ENCODE measurements at regions not wholly inside any gene's neighbourhood (a gene's known extent, or its start where the extent isn't known, plus 50 kb on each side); places are given as distances from the start of the nearest gene placed in this dataset.

DNA sequence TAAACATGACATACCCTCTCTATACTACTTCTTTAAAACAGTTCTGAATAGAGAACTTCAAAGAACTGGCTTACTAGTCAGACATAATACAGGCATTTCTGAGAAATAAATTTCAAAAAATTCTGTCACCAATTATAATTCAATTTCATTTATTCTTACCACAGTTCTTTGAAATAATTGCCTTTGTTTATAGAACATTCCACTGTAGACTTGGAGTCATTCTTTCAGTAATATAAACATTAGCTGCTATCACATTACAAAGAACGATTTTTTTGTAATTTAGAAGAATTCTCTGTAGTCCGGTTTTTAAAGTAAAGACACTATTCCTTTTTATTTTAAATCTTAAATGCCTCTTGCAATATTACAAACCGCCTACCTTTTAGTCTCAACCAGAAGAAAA, 146.4 kb upstream of the COL11A1 start:
- Histone ChIP-seq H2AFZ (ENCODE audit: low read depth, low read length, poor library complexity, severe bottlenecking) (no peak overlapping the region), H4K20me1 (ENCODE audit: insufficient read depth) (no peaks in the 10 kb centered on the region), H3K9me3 (ENCODE audit: control insufficient read depth in 1 of 2, insufficient read depth in 1 of 2, low read depth in 1 of 2, low read length in 2 of 2) (no peaks in the 10 kb centered on the region), H3K79me2 (ENCODE audit: insufficient read depth, low read length) (no peaks in the 10 kb centered on the region), H3K36me3 (ENCODE audit: control insufficient read depth in 1 of 2, insufficient read depth in 2 of 2, low read length in 2 of 2) (no peaks in the 10 kb centered on the region), H3K9ac (ENCODE audit: low read length) (no peak overlapping the region), H3K27ac (ENCODE audit: low read depth, low read length) (no peak overlapping the region), H3K9me2 (ENCODE audit: insufficient read depth) (no peaks in the 10 kb centered on the region), H3K27me3 (ENCODE audit: insufficient read depth, low read length) (no peaks in the 10 kb centered on the region), H3K4me2 (ENCODE audit: low read length) (no peak overlapping the region), H3K4me3 (replicated peaks in 1 of 2; ENCODE audit: low read depth in 1 of 2, low read length in 2 of 2) (no peak overlapping the region), H3K4me1 (ENCODE audit: control insufficient read depth in 1 of 2, insufficient read depth in 2 of 2, low read length in 2 of 2) (peaks cover 0 to 7% of the 10 kb centered on the region in 2 experiments; a peak in 1 of 4 replicates)
- ChIA-PET RAD21 (ENCODE audit: low non-redundant PET in 1 of 2, low total read pairs in 2 of 2, uncharacterized antibody in 2 of 2, unreplicated experiment in 2 of 2) (no interaction called here), CTCF (no interaction called here), POLR2A (no interaction called here)
- BruUV-seq (replicated peaks): no TSS peak
- no peak for DNase-seq (ENCODE audit: low read depth, low spot score)
- ATAC-seq: no peak
- TF ChIP-seq, protein P1, sequence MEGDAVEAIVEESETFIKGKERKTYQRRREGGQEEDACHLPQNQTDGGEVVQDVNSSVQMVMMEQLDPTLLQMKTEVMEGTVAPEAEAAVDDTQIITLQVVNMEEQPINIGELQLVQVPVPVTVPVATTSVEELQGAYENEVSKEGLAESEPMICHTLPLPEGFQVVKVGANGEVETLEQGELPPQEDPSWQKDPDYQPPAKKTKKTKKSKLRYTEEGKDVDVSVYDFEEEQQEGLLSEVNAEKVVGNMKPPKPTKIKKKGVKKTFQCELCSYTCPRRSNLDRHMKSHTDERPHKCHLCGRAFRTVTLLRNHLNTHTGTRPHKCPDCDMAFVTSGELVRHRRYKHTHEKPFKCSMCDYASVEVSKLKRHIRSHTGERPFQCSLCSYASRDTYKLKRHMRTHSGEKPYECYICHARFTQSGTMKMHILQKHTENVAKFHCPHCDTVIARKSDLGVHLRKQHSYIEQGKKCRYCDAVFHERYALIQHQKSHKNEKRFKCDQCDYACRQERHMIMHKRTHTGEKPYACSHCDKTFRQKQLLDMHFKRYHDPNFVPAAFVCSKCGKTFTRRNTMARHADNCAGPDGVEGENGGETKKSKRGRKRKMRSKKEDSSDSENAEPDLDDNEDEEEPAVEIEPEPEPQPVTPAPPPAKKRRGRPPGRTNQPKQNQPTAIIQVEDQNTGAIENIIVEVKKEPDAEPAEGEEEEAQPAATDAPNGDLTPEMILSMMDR (IDR thresholded peaks at IDR 0.05 in 2 of 3, conservative IDR thresholded peaks at IDR 0.05 in 1 of 3; ENCODE audit: borderline replicate concordance in 1 of 3, insufficient read depth in 1 of 3, low read depth in 2 of 3, low read length in 2 of 3): no peak
- no peak for TF ChIP-seq EZH2 (IDR thresholded peaks at IDR 0.05)
- TF ChIP-seq SP1 (IDR thresholded peaks at IDR 0.05; ENCODE audit: low read depth): no peak
- TF ChIP-seq SIN3A (IDR thresholded peaks at IDR 0.05; ENCODE audit: low read depth): no peak
- TF ChIP-seq, protein P2, sequence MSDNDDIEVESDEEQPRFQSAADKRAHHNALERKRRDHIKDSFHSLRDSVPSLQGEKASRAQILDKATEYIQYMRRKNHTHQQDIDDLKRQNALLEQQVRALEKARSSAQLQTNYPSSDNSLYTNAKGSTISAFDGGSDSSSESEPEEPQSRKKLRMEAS (IDR thresholded peaks at IDR 0.05): no peak
- TF ChIP-seq CBX3 (IDR thresholded peaks at IDR 0.05; ENCODE audit: low read depth): no peak
- TF ChIP-seq EZH2phosphoT487 (IDR thresholded peaks at IDR 0.05; ENCODE audit: borderline replicate concordance): no peak
- no peak for TF ChIP-seq FOSL1 (IDR thresholded peaks at IDR 0.05; ENCODE audit: low read depth)
- TF ChIP-seq, protein P3, sequence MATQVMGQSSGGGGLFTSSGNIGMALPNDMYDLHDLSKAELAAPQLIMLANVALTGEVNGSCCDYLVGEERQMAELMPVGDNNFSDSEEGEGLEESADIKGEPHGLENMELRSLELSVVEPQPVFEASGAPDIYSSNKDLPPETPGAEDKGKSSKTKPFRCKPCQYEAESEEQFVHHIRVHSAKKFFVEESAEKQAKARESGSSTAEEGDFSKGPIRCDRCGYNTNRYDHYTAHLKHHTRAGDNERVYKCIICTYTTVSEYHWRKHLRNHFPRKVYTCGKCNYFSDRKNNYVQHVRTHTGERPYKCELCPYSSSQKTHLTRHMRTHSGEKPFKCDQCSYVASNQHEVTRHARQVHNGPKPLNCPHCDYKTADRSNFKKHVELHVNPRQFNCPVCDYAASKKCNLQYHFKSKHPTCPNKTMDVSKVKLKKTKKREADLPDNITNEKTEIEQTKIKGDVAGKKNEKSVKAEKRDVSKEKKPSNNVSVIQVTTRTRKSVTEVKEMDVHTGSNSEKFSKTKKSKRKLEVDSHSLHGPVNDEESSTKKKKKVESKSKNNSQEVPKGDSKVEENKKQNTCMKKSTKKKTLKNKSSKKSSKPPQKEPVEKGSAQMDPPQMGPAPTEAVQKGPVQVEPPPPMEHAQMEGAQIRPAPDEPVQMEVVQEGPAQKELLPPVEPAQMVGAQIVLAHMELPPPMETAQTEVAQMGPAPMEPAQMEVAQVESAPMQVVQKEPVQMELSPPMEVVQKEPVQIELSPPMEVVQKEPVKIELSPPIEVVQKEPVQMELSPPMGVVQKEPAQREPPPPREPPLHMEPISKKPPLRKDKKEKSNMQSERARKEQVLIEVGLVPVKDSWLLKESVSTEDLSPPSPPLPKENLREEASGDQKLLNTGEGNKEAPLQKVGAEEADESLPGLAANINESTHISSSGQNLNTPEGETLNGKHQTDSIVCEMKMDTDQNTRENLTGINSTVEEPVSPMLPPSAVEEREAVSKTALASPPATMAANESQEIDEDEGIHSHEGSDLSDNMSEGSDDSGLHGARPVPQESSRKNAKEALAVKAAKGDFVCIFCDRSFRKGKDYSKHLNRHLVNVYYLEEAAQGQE (IDR thresholded peaks at IDR 0.05; ENCODE audit: low read depth): no peak
- TF ChIP-seq ZFX (IDR thresholded peaks at IDR 0.05): no peak
- TF ChIP-seq TCF7L2 (IDR thresholded peaks at IDR 0.05; ENCODE audit: borderline replicate concordance, extremely low read depth, insufficient read depth, insufficient read length): no peak
- TF ChIP-seq POLR2AphosphoS5 (IDR thresholded peaks at IDR 0.05; ENCODE audit: low read depth, low read length): no peak
- TF ChIP-seq POLR2A (IDR thresholded peaks at IDR 0.05; ENCODE audit: borderline replicate concordance, extremely low read depth, insufficient read depth, insufficient read length): no peak
- intact Hi-C loops (cut with micrococcal nuclease): no loop called here

All from HCT116 (cell line).